ENCODE measurements at regions not wholly inside any gene's neighbourhood (a gene's known extent, or its start where the extent isn't known, plus 50 kb on each side); places are given as distances from the start of the nearest gene placed in this dataset.

DNA sequence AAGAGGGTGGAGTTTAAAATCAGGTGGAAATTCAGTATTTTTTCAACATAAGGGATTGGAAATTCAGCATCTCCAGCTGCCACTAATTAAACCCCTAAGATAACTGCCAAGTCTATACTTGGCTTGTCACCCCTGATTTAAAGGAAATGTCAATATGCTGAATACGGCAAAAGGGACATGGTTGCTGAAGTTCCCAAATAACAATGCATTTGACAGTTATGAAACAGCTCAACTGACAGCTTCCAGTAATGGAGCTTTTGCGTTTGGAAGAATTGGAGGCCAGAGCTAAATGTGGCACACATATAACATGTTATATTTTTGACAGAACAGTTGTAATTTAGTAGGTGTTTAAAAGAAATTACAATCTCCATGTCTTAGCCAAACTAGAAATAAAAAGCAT lies 1867.9 kb upstream of the LRRTM1 start:
- H3K27me3 ChIP-seq (ENCODE audit: low read length): no peaks in the 10 kb centered on the region
- no peaks in the 10 kb centered on the region for H3K79me2 ChIP-seq (ENCODE audit: insufficient read depth, low read length)
- H3K9ac ChIP-seq (ENCODE audit: low read length): no peak overlapping the region
- H2AFZ ChIP-seq (ENCODE audit: low read depth, low read length, severe bottlenecking): no peak overlapping the region
- H3K9me3 ChIP-seq (ENCODE audit: insufficient read depth, low read length): no peaks in the 10 kb centered on the region
- no peaks in the 10 kb centered on the region for H3K36me3 ChIP-seq (ENCODE audit: low read length)
- H3K9me2 ChIP-seq (replicated peaks; ENCODE audit: insufficient read depth, low read length): no peaks in the 10 kb centered on the region
- no peak overlapping the region for H3K27ac ChIP-seq (ENCODE audit: low read depth, low read length)
- TF ChIP-seq EZH2phosphoT487 (conservative IDR thresholded peaks at IDR 0.05; ENCODE audit: low read length): no peak
- TF ChIP-seq, protein P1, sequence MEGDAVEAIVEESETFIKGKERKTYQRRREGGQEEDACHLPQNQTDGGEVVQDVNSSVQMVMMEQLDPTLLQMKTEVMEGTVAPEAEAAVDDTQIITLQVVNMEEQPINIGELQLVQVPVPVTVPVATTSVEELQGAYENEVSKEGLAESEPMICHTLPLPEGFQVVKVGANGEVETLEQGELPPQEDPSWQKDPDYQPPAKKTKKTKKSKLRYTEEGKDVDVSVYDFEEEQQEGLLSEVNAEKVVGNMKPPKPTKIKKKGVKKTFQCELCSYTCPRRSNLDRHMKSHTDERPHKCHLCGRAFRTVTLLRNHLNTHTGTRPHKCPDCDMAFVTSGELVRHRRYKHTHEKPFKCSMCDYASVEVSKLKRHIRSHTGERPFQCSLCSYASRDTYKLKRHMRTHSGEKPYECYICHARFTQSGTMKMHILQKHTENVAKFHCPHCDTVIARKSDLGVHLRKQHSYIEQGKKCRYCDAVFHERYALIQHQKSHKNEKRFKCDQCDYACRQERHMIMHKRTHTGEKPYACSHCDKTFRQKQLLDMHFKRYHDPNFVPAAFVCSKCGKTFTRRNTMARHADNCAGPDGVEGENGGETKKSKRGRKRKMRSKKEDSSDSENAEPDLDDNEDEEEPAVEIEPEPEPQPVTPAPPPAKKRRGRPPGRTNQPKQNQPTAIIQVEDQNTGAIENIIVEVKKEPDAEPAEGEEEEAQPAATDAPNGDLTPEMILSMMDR (IDR thresholded peaks at IDR 0.05; ENCODE audit: insufficient read depth, low read length, poor library complexity, severe bottlenecking): no peak
- no peak overlapping the region for H3K4me3 ChIP-seq (ENCODE audit: insufficient read depth, low read length, poor library complexity, severe bottlenecking)
- H3F3A ChIP-seq (ENCODE audit: insufficient read depth): no peaks in the 10 kb centered on the region
- no peak overlapping the region for H3K4me2 ChIP-seq (ENCODE audit: low read depth, low read length, poor library complexity, severe bottlenecking)
- H4K20me1 ChIP-seq (ENCODE audit: low read depth, low read length): no peaks in the 10 kb centered on the region

DNA sequence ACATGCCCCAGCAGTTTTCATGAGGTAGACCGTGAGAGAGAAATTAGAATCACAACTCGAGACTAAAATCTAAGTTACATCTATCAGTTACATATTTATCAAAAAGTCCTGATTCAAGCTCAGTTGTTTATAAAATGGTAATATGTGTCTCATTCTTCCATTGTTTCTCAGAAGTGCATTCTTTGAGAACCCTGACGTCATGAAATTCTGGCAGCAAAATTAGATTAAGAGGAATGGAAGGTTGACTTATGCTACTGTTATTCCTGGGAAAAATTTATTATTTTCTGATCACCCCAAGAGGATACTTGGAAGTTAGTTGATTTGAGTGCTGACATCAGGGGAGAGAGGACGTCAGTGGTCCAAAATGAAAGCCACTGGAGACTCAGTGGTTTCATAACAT lies 1864.8 kb upstream of the LRRTM1 start:
- H3K36me3 ChIP-seq (ENCODE audit: low read length): no peaks in the 10 kb centered on the region
- H3K9me3 ChIP-seq (ENCODE audit: insufficient read depth, low read length): no peaks in the 10 kb centered on the region
- no peaks in the 10 kb centered on the region for H4K20me1 ChIP-seq (ENCODE audit: low read depth, low read length)
- no peak overlapping the region for H2AFZ ChIP-seq (ENCODE audit: low read depth, low read length, severe bottlenecking)
- H3K27me3 ChIP-seq (ENCODE audit: low read length): no peaks in the 10 kb centered on the region
- H3K27ac ChIP-seq (ENCODE audit: low read depth, low read length): no peak overlapping the region
- TF ChIP-seq, protein P1 (IDR thresholded peaks at IDR 0.05; ENCODE audit: insufficient read depth, low read length, poor library complexity, severe bottlenecking): no peak
- no peak for TF ChIP-seq EZH2phosphoT487 (conservative IDR thresholded peaks at IDR 0.05; ENCODE audit: low read length)
- H3F3A ChIP-seq (ENCODE audit: insufficient read depth): no peaks in the 10 kb centered on the region
- no peak overlapping the region for H3K9ac ChIP-seq (ENCODE audit: low read length)
- no peak overlapping the region for H3K4me2 ChIP-seq (ENCODE audit: low read depth, low read length, poor library complexity, severe bottlenecking)
- H3K4me3 ChIP-seq (ENCODE audit: insufficient read depth, low read length, poor library complexity, severe bottlenecking): no peak overlapping the region
- no peaks in the 10 kb centered on the region for H3K9me2 ChIP-seq (replicated peaks; ENCODE audit: insufficient read depth, low read length)
- H3K79me2 ChIP-seq (ENCODE audit: insufficient read depth, low read length): no peaks in the 10 kb centered on the region

DNA sequence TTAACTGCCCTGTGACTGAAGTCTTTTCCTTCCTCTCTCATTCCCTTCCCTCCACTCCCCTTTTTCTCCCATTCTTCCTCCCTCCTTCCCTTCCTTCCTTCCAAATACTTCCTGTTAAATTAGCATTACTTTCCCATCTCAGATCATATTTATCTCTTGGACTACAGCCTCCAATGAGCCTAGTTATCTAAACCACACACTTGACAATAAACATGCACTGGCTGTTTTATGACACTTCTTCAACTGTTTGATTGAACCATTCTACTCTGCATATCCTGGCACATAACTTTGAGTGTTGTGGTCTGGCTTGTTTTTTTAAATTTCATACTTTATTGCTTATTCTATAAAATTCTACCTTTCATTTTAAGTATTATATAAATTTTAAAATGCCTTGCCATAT lies 1860.8 kb upstream of the LRRTM1 start:
- Histone ChIP-seq H4K20me1 (ENCODE audit: low read depth, low read length) (no peaks in the 10 kb centered on the region), H3K9ac (ENCODE audit: low read length) (no peak overlapping the region), H2AFZ (ENCODE audit: low read depth, low read length, severe bottlenecking) (no peak overlapping the region), H3K4me2 (ENCODE audit: low read depth, low read length, poor library complexity, severe bottlenecking) (no peak overlapping the region), H3K27ac (ENCODE audit: low read depth, low read length) (no peak overlapping the region), H3K9me3 (ENCODE audit: insufficient read depth, low read length) (no peaks in the 10 kb centered on the region), H3F3A (ENCODE audit: insufficient read depth) (no peaks in the 10 kb centered on the region), H3K36me3 (ENCODE audit: low read length) (no peaks in the 10 kb centered on the region), H3K27me3 (ENCODE audit: low read length) (no peaks in the 10 kb centered on the region), H3K4me3 (ENCODE audit: insufficient read depth, low read length, poor library complexity, severe bottlenecking) (no peak overlapping the region), H3K9me2 (replicated peaks; ENCODE audit: insufficient read depth, low read length) (no peaks in the 10 kb centered on the region), H3K79me2 (ENCODE audit: insufficient read depth, low read length) (no peaks in the 10 kb centered on the region)
- TF ChIP-seq, protein P1 (IDR thresholded peaks at IDR 0.05; ENCODE audit: insufficient read depth, low read length, poor library complexity, severe bottlenecking): no peak
- no peak for TF ChIP-seq EZH2phosphoT487 (conservative IDR thresholded peaks at IDR 0.05; ENCODE audit: low read length)

Measured in SU-DHL-6 (cell line).